Kidney (tissue), 13 donors: ENCODE measurements at regions not wholly inside any gene's neighbourhood (a gene's known extent, or its start where the extent isn't known, plus 50 kb on each side); places are given as distances from the start of the nearest gene placed in this dataset.

Source experiments
- DNase-seq, 5 donors: peaks; one replicate each; pipeline ENCODE4 v3.0.0-alpha.2; 2013 to 2020
- FAIRE-seq: peaks from 2 replicates; lab custom pipeline; 2012; peaks lifted over from hg19 to GRCh38; lab: Jason Lieb, UNC
- H3K27ac ChIP-seq, 2 donors: one replicate each; pipeline ENCODE4 v1.7.0; 2013; ENCODE audit warnings: low read depth in 2 of 2, low read length in 2 of 2, inconsistent platforms in 1 of 2
- H3K27me3 ChIP-seq: one replicate; pipeline ENCODE4 v1.7.1; 2013; ENCODE audit warnings: low read length, inconsistent platforms; ENCODE audit not compliant: control insufficient read depth, insufficient read depth
- H3K36me3 ChIP-seq, 3 donors: one replicate each; pipeline versions ENCODE4 v1.7.0 to v1.7.1; 2013; ENCODE audit warnings: low read length in 3 of 3, control low read depth in 1 of 3, inconsistent platforms in 1 of 3; ENCODE audit not compliant: insufficient read depth in 3 of 3, control insufficient read depth in 2 of 3
- H3K4me1 ChIP-seq, 3 donors: one replicate each; pipeline versions ENCODE4 v1.7.0 to v1.7.1; 2013; ENCODE audit warnings: low read length in 3 of 3, inconsistent platforms in 1 of 3, low read depth in 1 of 3; ENCODE audit not compliant: control insufficient read depth in 2 of 3, insufficient read depth in 2 of 3
- H3K4me3 ChIP-seq, 3 donors: one replicate each; pipeline versions ENCODE4 v1.7.0 to v1.8.1; 2013; ENCODE audit warnings: low read length in 3 of 3, control low read depth in 1 of 3, inconsistent platforms in 1 of 3
- H3K9ac ChIP-seq, 3 donors: one replicate each; pipeline versions ENCODE4 v1.7.0 to v1.7.1; 2013; ENCODE audit warnings: low read length in 3 of 3, control low read depth in 1 of 3, inconsistent platforms in 1 of 3
- H3K9me3 ChIP-seq, 3 donors: one replicate each; pipeline versions ENCODE4 v1.7.0 to v1.7.1; 2013; ENCODE audit warnings: low read length in 3 of 3, control low read depth in 1 of 3, inconsistent platforms in 1 of 3; ENCODE audit not compliant: control insufficient read depth in 2 of 3, insufficient read depth in 1 of 3
- intact Hi-C: fragments of 100-400 bp; cut with DNase I; formaldehyde crosslinking; loops from one replicate; pipeline ENCODE4 v1.11.1; 2022
- TF ChIP-seq, protein P1 (sequence below): IDR thresholded peaks from 3 replicates; pipeline ENCODE4 v1.5.1; 2012; ENCODE audit warnings: mild to moderate bottlenecking, moderate library complexity, borderline replicate concordance; ENCODE audit not compliant: insufficient read depth; ENCODE audit errors: extremely low read depth
- donor health status: control.
- donor health status: control.
- donor health status: control.
- donor health status: control.
- donor health status: control.
- donor health status: DM: yes; HTN: yes; CAD: no.
- donor health status: Normal renal cell carcinoma (clear cell type).

DNA sequence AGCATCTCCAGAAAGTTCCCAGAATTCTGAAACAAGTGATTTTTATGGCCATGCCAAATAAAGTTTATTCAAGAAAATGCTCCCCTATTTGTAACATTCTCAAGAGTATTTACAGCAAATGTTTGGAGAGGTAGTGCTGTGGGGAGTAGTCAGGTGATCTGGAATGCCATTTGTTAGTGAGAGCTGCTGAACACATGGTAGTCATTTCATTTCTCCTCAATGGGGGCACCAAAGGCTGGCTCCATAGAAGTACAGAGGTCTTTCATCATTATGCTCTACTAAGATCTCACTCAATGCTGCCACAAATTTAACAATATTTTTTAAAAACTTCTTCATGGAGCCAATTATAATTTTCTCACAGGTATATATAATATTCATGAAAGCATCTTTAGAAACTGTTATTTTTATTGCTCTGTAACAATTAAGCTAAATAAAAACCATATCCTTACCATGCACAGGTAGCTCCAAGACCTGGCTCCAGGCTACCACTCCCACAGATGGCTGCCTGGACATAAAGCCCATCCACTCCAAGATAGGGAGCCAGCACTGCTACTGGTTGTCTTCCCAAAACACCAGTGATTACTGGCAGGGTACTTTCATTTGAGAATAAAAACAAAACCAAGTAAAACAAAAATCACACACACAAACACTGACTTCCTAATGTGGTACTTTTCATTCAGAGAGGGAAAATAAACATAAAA, 200.8 kb downstream of the PLK2 start:
- no peak overlapping the region for H3K9ac ChIP-seq
- no peaks in the 10 kb centered on the region for H3K4me1 ChIP-seq
- no peak for DNase-seq
- intact Hi-C loops = no loop called here
- H3K4me3 ChIP-seq = no peak overlapping the region
- no peaks in the 10 kb centered on the region for H3K27me3 ChIP-seq
- no peak overlapping the region for H3K27ac ChIP-seq
- H3K9me3 ChIP-seq = no peaks in the 10 kb centered on the region
- FAIRE-seq = no peak
- H3K36me3 ChIP-seq = no peaks in the 10 kb centered on the region
- TF ChIP-seq, protein P1, sequence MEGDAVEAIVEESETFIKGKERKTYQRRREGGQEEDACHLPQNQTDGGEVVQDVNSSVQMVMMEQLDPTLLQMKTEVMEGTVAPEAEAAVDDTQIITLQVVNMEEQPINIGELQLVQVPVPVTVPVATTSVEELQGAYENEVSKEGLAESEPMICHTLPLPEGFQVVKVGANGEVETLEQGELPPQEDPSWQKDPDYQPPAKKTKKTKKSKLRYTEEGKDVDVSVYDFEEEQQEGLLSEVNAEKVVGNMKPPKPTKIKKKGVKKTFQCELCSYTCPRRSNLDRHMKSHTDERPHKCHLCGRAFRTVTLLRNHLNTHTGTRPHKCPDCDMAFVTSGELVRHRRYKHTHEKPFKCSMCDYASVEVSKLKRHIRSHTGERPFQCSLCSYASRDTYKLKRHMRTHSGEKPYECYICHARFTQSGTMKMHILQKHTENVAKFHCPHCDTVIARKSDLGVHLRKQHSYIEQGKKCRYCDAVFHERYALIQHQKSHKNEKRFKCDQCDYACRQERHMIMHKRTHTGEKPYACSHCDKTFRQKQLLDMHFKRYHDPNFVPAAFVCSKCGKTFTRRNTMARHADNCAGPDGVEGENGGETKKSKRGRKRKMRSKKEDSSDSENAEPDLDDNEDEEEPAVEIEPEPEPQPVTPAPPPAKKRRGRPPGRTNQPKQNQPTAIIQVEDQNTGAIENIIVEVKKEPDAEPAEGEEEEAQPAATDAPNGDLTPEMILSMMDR = no peak

DNA sequence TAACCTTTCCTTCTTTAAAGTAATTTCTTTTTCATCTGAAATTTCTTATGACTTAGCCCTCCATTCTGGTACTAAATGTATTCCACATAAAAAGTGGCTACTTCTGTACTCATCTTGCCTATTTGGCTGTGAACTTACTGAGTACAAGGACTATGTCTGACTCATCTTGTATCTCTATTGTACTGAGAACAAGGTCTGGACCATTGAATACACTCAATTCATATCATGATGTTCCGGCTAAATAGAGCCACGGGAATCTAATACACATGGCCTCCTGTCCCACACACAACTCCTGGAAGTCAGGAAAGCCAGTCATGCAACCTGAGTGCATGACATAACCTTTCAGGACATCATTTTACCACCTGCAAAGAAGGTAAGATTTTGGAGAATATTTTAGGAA, 203.9 kb downstream of the PLK2 start:
- TF ChIP-seq, protein P1 = no peak
- H3K27me3 ChIP-seq = no peaks in the 10 kb centered on the region
- H3K27ac ChIP-seq = no peak overlapping the region
- no peak for DNase-seq
- H3K4me3 ChIP-seq = no peak overlapping the region
- H3K36me3 ChIP-seq = no peaks in the 10 kb centered on the region
- H3K9ac ChIP-seq = no peak overlapping the region
- no peaks in the 10 kb centered on the region for H3K4me1 ChIP-seq
- intact Hi-C loops = no loop called here
- no peak for FAIRE-seq
- H3K9me3 ChIP-seq = no peaks in the 10 kb centered on the region

DNA sequence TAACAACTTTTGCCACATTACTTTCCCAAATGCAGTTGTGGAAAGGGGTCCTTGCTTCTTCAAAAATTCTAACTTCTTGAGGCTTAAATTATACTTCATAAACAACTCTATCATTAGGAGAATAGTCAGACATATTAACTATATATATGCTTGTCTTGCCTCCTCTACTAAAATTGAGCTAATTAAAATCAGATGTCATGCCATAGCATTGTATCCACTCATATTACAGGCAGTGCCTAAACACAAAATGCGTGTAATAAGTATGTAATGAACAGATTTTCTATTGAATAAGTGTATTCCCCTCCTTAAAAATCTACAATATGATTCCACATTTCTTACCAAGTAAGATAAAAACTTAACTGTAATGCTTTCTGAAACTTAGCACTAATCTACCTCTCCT, 204.5 kb downstream of the PLK2 start:
- Histone ChIP-seq H3K9ac (no peak overlapping the region), H3K27me3 (no peaks in the 10 kb centered on the region), H3K9me3 (no peaks in the 10 kb centered on the region), H3K27ac (no peak overlapping the region), H3K4me1 (no peaks in the 10 kb centered on the region), H3K4me3 (no peak overlapping the region), H3K36me3 (no peaks in the 10 kb centered on the region)
- no peak for DNase-seq
- intact Hi-C loops = no loop called here
- TF ChIP-seq, protein P1 = no peak
- FAIRE-seq = no peak

DNA sequence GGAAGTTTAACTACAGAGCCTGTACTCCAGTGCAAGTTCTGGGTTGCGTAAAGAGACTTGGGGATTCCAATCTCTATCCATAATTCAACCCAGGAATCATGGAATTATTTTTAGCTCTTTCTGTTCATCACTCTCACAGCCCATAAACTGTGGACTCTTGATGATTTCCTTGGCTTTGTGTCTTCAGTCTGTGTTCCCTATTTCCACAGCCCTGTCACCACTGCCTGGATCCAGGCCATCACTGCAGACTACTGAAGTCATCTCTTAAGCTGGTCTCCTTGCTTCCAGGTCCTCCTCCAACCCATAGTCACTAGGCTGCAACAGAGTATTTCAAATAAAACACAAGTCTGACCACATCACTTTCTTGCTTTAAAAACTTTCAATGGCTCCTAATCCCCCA, 211.7 kb downstream of the PLK2 start:
- Histone ChIP-seq H3K4me3 (no peak overlapping the region), H3K9me3 (no peaks in the 10 kb centered on the region), H3K36me3 (no peaks in the 10 kb centered on the region), H3K27me3 (no peaks in the 10 kb centered on the region), H3K9ac (no peak overlapping the region), H3K4me1 (no peaks in the 10 kb centered on the region), H3K27ac (no peak overlapping the region)
- intact Hi-C loops = no loop called here
- TF ChIP-seq, protein P1 = no peak
- FAIRE-seq = no peak
- DNase-seq = no peak
